HG03469 (cell line): ENCODE measurements at regions not wholly inside any gene's neighbourhood (a gene's known extent, or its start where the extent isn't known, plus 50 kb on each side); places are given as distances from the start of the nearest gene placed in this dataset.

Experiments
- ATAC-seq: cut with Tn5 transposase; IDR thresholded peaks from one replicate; pipeline ENCODE4 v1.9.1; 2021; ENCODE audit warnings: mild to moderate bottlenecking, moderate library complexity, moderate number of reproducible peaks; ENCODE audit not compliant: unreplicated experiment

DNA sequence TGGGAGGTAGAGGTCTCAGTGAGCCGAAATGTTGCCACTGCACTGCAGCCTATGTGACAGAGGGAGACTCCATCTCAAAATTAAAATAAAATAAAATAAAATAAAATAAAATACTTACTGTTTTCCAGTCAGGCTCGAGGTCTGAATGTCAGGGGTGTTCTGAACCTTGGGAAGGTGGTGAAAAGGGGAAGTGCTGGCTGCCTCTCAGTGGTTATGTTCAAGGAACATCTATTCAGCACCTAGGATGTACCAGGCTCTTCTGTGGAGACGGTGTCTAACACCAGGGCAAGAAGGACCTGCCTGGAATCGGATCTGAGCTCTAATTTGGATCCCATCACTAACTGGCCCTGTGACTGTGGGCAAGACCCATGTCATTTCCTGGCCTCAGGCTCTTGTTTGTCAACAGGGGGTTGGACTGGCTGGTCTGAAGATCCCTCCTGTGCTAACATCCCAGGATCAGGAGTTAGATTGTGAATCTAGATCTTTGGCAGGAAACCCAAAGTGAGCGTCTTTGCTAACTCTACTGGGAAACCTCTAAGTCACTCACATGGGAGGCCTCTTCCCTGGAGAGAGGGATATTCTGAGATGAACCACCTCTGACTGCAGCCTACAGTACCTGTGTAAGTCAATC, 63.4 kb upstream of the SIRPG start:
- ATAC-seq: no peak

GRCh38 chr20:1720226-1720625, 62.6 kb upstream of the SIRPG start:
- no peak for ATAC-seq

DNA sequence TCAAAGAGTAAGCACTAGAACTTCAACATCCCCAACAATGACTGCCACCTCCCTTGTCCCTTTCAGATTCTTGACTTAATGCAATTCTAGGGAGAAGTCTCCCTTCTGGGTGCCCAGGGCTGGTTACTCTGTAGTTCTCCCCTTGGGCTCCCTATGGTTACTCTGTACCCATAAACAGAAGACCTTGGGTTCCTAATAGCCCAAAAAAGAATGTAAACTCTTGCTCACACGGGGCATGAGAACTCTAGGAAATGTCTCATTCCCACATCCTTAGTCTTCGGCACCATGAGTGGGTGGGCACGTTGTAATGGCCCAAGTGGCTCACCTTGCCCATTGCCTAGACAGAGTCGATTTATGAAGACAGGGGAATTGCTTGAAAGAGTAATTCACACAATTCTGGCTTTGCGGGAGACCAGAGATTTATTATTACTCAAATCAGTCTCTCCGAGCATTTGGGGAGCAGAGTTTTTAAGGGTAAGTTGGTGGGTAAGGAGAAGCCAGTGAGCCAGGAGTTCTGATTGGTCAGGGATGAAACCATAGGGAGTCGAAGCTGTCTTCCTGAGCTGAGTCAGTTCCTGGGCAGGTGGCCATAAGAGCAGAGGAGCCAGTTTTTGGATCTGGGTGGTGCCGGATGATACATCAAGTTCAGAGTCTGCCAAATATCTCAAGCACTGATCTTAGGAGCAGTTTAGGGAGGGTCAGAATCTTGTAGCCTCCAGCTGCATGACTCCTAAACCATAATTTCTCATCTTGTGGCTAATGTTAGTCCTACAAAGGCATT, 61.2 kb upstream of the SIRPG start:
- no peak for ATAC-seq

- no peak for ATAC-seq
Measured at GRCh38 chr20:1712634-1713624, 55.4 kb upstream of the SIRPG start.

- ATAC-seq: no peak
Measured at GRCh38 chr20:1711826-1712601, 54.4 kb upstream of the SIRPG start.

DNA sequence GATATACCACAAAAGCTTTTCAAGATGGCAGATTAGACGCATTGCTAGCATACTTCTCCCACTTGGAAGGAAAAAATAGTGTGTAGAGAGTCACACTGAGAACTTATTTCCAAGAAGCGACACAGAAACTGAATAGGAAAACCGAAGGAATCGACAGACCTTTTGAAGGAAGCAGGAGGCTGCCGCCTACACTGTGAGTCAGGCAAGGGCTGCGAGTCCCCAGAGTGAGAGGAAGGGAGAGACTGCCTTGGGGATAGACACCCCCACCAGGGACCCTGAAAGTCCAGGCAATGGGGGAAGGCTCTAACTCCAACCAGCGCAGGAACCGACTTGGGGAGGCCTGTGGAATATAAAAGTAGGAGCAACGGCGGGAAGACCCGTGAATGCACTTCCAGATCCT, 53.7 kb upstream of the SIRPG start:
- no peak for ATAC-seq

DNA sequence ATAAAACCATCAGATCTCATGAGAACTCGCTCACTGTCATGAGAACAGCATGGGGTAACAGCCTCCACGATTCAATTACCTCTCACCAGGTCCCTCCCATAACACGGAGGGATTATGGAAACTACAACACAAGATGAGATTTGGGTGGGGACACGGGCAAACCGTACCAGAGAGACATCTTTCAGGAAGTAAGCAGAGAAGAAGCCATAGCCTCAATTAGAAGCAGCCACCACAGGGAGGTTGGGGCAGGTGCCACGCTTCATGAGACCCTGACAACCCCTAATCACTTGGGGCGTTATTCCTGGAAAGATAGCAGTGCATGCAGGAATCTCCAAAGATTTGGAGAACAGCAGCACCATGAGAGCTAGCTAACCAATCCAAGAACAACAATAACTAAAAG, 52.9 kb upstream of the SIRPG start:
- ATAC-seq: no peak

GRCh38 chr20:1707588-1708449, 50.2 kb upstream of the SIRPG start:
- no peak for ATAC-seq
